GM23338 (cell line): ENCODE measurements at regions not wholly inside any gene's neighbourhood (a gene's known extent, or its start where the extent isn't known, plus 50 kb on each side); places are given as distances from the start of the nearest gene placed in this dataset.

Source experiments
- ATAC-seq: fragments of 200-7000 bp; cut with Tn5 transposase; 3 replicates; pipeline ENCODE4 v1.9.1; 2020
- DNase-seq: peaks from one replicate; pipeline ENCODE4 v3.0.0-alpha.2; 2015; ENCODE audit warnings: low spot score
- H2AFZ ChIP-seq: fragments of 200-600 bp; sonication (generic); 2 replicates; pipeline ENCODE4 v1.8.0; 2016; ENCODE audit warnings: antibody characterized with exemption, mild to moderate bottlenecking, moderate library complexity
- H3F3A ChIP-seq: fragments of 200-600 bp; sonication (generic); replicated peaks from 2 replicates; pipeline ENCODE4 v1.8.0; 2017; ENCODE audit warnings: antibody characterized with exemption, mixed run types, low read depth
- H3K27ac ChIP-seq: fragments of 200-600 bp; sonication (generic); 2 replicates; pipeline ENCODE4 v1.6.1; 2016; ENCODE audit warnings: low read depth
- H3K27me3 ChIP-seq: fragments of 200-600 bp; sonication (generic); 2 replicates; pipeline ENCODE4 v1.8.0; 2016; ENCODE audit warnings: mild to moderate bottlenecking, mixed run types, moderate library complexity; ENCODE audit not compliant: insufficient read depth
- H3K36me3 ChIP-seq: fragments of 200-600 bp; sonication (generic); 2 replicates; pipeline ENCODE4 v1.8.0; 2016; ENCODE audit warnings: mild to moderate bottlenecking; ENCODE audit not compliant: insufficient read depth
- H3K4me1 ChIP-seq: fragments of 200-600 bp; sonication (generic); 2 replicates; pipeline ENCODE4 v1.8.0; 2016; ENCODE audit warnings: mild to moderate bottlenecking, moderate library complexity; ENCODE audit not compliant: insufficient read depth
- H3K4me2 ChIP-seq: fragments of 200-600 bp; sonication (generic); 2 replicates; pipeline ENCODE4 v1.7.1; 2017; ENCODE audit warnings: mixed run types
- H3K4me3 ChIP-seq: fragments of 200-600 bp; sonication (generic); 2 replicates; pipeline ENCODE4 v1.6.1; 2016; ENCODE audit warnings: mixed run types
- H3K79me2 ChIP-seq: fragments of 200-600 bp; sonication (generic); replicated peaks from 2 replicates; pipeline ENCODE4 v1.8.0; 2017; ENCODE audit warnings: mild to moderate bottlenecking; ENCODE audit not compliant: insufficient read depth
- H3K9me2 ChIP-seq: fragments of 200-600 bp; sonication (generic); 2 replicates; pipeline ENCODE4 v1.8.0; 2017; ENCODE audit not compliant: insufficient read depth
- H4K20me1 ChIP-seq: fragments of 200-600 bp; sonication (generic); replicated peaks from 2 replicates; pipeline ENCODE4 v1.8.0; 2017; ENCODE audit warnings: mild to moderate bottlenecking; ENCODE audit not compliant: insufficient read depth
- H3K27ac Mint-ChIP-seq: 2 replicates; pipeline ENCODE4 v1.8.0; 2020; ENCODE audit warnings: inconsistent platforms, mild to moderate bottlenecking, moderate library complexity, mixed read lengths
- H3K27me3 Mint-ChIP-seq: 3 replicates; pipeline ENCODE4 v1.8.0; 2022; ENCODE audit warnings: low read depth, mild to moderate bottlenecking, moderate library complexity, mixed read lengths, inconsistent platforms; ENCODE audit not compliant: insufficient read depth, poor library complexity
- H3K36me3 Mint-ChIP-seq: 3 replicates; pipeline ENCODE4 v1.8.0; 2021; ENCODE audit warnings: low read depth, mild to moderate bottlenecking, inconsistent platforms, moderate library complexity, mixed read lengths
- H3K4me1 Mint-ChIP-seq: 3 replicates; pipeline ENCODE4 v1.8.0; 2020; ENCODE audit warnings: mild to moderate bottlenecking, inconsistent platforms, mixed read lengths
- H3K4me3 Mint-ChIP-seq: 3 replicates; pipeline ENCODE4 v1.8.0; 2021; ENCODE audit warnings: moderate library complexity, mild to moderate bottlenecking, inconsistent platforms, mixed read lengths
- H3K9me3 Mint-ChIP-seq: 3 replicates; pipeline ENCODE4 v1.8.0; 2020; ENCODE audit warnings: moderate library complexity, mild to moderate bottlenecking, inconsistent platforms, mixed read lengths
- CREB1 ChIP-seq: fragments of 250-450 bp; sonication (Bioruptor Pico); IDR thresholded peaks from 2 replicates; pipeline ENCODE4 v1.5.0; 2020; ENCODE audit warnings: low read depth, mild to moderate bottlenecking, moderate library complexity
- EZH2 ChIP-seq: fragments of 200-600 bp; sonication (generic); IDR thresholded peaks from one replicate; pipeline ENCODE4 v1.8.0; 2017; ENCODE audit warnings: antibody characterized with exemption, mild to moderate bottlenecking, low read depth; ENCODE audit not compliant: unreplicated experiment
- EZH2phosphoT487 ChIP-seq: fragments of 200-600 bp; sonication (generic); IDR thresholded peaks from one replicate; pipeline ENCODE4 v1.8.1; 2018; ENCODE audit warnings: antibody characterized with exemption; ENCODE audit not compliant: unreplicated experiment
- JUNB ChIP-seq: IDR thresholded peaks from one replicate; pipeline ENCODE4 v1.6.1; 2016; ENCODE audit warnings: antibody characterized with exemption; ENCODE audit not compliant: unreplicated experiment
- NANOG ChIP-seq: IDR thresholded peaks from 2 replicates; pipeline ENCODE4 v1.6.1; 2016; ENCODE audit warnings: antibody characterized with exemption, borderline replicate concordance
- POLR2AphosphoS5 ChIP-seq: IDR thresholded peaks from 2 replicates; pipeline ENCODE4 v1.6.1; 2016; ENCODE audit warnings: antibody characterized with exemption, low read depth
- STAT1 ChIP-seq: IDR thresholded peaks from one replicate; pipeline ENCODE4 v1.6.1; 2016; ENCODE audit warnings: antibody characterized with exemption; ENCODE audit not compliant: unreplicated experiment
- ZNF114 ChIP-seq: fragments of 250-450 bp; sonication (Bioruptor Pico); IDR thresholded peaks from 2 replicates; pipeline ENCODE4 v1.5.0; 2020; ENCODE audit warnings: mild to moderate bottlenecking, moderate library complexity
- ZNF331 ChIP-seq: fragments of 250-450 bp; sonication (Bioruptor Pico); IDR thresholded peaks from 2 replicates; pipeline ENCODE4 v1.5.0; 2020; ENCODE audit warnings: low read depth, mild to moderate bottlenecking, moderate library complexity
- TF ChIP-seq, protein P1 (sequence below): IDR thresholded peaks from 2 replicates; pipeline ENCODE4 v1.6.1; 2016; ENCODE audit warnings: antibody characterized with exemption
- TF ChIP-seq, protein P2 (sequence below): IDR thresholded peaks from one replicate; pipeline ENCODE4 v1.6.1; 2018; ENCODE audit warnings: antibody characterized with exemption; ENCODE audit not compliant: unreplicated experiment
- TF ChIP-seq, protein P3 (sequence below): fragments of 250-450 bp; sonication (Bioruptor Pico); IDR thresholded peaks from 2 replicates; pipeline ENCODE4 v1.5.0; 2020; ENCODE audit warnings: mild to moderate bottlenecking, moderate library complexity
- TF ChIP-seq, protein P4 (sequence below), 2 experiments: fragments of 200-600 bp in 1 of 2; sonication (generic) in 1 of 2; conservative IDR thresholded peaks; 2 replicates each; pipeline versions ENCODE4 v1.5.1 to v1.6.1; 2016 to 2017; ENCODE audit warnings: antibody characterized with exemption in 2 of 2, low read depth in 2 of 2, mild to moderate bottlenecking in 2 of 2, moderate library complexity in 1 of 2

DNA sequence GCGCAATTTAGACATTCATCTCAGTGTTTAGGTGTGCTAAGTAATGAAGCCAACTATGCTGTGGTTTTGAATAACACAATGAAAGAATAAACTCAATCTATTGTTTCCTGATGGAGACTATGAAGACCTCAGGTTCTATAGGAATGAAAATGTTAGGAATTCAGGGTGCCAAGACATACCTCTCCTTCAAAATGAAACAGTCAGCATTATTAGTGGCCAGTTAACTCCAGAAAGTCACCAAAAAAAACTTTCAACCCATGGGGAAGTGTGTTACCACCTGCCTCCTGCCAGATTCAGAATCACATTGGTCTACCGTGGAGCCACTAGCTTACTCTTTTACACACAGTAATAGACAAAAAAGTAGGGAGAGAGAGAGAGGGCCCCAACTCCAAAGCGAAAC is 352.9 kb downstream of the GABRG1 start:
- Histone ChIP-seq H3K4me1 (peaks cover 6% of the 10 kb centered on the region; the same call in 1 of the 2 replicates), H3K79me2 (no peaks in the 10 kb centered on the region), H2AFZ (no peak overlapping the region), H4K20me1 (no peaks in the 10 kb centered on the region), H3K4me2 (0 out of 2 replicates have a peak overlapping the region, but pooled peaks have one; percentile 20), H3F3A (no peaks in the 10 kb centered on the region), H3K4me3 (no peak overlapping the region), H3K27ac (no peak overlapping the region), H3K9me2 (no peaks in the 10 kb centered on the region), H3K27me3 (no peaks in the 10 kb centered on the region), H3K36me3 (no peaks in the 10 kb centered on the region)
- TF ChIP-seq STAT1 (no peak), ZNF114 (CRISPR knock-in tag) (no peak), ZNF331 (CRISPR knock-in tag) (no peak), JUNB (no peak), EZH2 (no peak), POLR2AphosphoS5 (no peak), EZH2phosphoT487 (no peak), NANOG (no peak), CREB1 (no peak)
- TF ChIP-seq, protein P1, sequence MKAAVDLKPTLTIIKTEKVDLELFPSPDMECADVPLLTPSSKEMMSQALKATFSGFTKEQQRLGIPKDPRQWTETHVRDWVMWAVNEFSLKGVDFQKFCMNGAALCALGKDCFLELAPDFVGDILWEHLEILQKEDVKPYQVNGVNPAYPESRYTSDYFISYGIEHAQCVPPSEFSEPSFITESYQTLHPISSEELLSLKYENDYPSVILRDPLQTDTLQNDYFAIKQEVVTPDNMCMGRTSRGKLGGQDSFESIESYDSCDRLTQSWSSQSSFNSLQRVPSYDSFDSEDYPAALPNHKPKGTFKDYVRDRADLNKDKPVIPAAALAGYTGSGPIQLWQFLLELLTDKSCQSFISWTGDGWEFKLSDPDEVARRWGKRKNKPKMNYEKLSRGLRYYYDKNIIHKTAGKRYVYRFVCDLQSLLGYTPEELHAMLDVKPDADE, result no peak
- TF ChIP-seq, protein P2, sequence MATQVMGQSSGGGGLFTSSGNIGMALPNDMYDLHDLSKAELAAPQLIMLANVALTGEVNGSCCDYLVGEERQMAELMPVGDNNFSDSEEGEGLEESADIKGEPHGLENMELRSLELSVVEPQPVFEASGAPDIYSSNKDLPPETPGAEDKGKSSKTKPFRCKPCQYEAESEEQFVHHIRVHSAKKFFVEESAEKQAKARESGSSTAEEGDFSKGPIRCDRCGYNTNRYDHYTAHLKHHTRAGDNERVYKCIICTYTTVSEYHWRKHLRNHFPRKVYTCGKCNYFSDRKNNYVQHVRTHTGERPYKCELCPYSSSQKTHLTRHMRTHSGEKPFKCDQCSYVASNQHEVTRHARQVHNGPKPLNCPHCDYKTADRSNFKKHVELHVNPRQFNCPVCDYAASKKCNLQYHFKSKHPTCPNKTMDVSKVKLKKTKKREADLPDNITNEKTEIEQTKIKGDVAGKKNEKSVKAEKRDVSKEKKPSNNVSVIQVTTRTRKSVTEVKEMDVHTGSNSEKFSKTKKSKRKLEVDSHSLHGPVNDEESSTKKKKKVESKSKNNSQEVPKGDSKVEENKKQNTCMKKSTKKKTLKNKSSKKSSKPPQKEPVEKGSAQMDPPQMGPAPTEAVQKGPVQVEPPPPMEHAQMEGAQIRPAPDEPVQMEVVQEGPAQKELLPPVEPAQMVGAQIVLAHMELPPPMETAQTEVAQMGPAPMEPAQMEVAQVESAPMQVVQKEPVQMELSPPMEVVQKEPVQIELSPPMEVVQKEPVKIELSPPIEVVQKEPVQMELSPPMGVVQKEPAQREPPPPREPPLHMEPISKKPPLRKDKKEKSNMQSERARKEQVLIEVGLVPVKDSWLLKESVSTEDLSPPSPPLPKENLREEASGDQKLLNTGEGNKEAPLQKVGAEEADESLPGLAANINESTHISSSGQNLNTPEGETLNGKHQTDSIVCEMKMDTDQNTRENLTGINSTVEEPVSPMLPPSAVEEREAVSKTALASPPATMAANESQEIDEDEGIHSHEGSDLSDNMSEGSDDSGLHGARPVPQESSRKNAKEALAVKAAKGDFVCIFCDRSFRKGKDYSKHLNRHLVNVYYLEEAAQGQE, result no peak
- TF ChIP-seq, protein P3, sequence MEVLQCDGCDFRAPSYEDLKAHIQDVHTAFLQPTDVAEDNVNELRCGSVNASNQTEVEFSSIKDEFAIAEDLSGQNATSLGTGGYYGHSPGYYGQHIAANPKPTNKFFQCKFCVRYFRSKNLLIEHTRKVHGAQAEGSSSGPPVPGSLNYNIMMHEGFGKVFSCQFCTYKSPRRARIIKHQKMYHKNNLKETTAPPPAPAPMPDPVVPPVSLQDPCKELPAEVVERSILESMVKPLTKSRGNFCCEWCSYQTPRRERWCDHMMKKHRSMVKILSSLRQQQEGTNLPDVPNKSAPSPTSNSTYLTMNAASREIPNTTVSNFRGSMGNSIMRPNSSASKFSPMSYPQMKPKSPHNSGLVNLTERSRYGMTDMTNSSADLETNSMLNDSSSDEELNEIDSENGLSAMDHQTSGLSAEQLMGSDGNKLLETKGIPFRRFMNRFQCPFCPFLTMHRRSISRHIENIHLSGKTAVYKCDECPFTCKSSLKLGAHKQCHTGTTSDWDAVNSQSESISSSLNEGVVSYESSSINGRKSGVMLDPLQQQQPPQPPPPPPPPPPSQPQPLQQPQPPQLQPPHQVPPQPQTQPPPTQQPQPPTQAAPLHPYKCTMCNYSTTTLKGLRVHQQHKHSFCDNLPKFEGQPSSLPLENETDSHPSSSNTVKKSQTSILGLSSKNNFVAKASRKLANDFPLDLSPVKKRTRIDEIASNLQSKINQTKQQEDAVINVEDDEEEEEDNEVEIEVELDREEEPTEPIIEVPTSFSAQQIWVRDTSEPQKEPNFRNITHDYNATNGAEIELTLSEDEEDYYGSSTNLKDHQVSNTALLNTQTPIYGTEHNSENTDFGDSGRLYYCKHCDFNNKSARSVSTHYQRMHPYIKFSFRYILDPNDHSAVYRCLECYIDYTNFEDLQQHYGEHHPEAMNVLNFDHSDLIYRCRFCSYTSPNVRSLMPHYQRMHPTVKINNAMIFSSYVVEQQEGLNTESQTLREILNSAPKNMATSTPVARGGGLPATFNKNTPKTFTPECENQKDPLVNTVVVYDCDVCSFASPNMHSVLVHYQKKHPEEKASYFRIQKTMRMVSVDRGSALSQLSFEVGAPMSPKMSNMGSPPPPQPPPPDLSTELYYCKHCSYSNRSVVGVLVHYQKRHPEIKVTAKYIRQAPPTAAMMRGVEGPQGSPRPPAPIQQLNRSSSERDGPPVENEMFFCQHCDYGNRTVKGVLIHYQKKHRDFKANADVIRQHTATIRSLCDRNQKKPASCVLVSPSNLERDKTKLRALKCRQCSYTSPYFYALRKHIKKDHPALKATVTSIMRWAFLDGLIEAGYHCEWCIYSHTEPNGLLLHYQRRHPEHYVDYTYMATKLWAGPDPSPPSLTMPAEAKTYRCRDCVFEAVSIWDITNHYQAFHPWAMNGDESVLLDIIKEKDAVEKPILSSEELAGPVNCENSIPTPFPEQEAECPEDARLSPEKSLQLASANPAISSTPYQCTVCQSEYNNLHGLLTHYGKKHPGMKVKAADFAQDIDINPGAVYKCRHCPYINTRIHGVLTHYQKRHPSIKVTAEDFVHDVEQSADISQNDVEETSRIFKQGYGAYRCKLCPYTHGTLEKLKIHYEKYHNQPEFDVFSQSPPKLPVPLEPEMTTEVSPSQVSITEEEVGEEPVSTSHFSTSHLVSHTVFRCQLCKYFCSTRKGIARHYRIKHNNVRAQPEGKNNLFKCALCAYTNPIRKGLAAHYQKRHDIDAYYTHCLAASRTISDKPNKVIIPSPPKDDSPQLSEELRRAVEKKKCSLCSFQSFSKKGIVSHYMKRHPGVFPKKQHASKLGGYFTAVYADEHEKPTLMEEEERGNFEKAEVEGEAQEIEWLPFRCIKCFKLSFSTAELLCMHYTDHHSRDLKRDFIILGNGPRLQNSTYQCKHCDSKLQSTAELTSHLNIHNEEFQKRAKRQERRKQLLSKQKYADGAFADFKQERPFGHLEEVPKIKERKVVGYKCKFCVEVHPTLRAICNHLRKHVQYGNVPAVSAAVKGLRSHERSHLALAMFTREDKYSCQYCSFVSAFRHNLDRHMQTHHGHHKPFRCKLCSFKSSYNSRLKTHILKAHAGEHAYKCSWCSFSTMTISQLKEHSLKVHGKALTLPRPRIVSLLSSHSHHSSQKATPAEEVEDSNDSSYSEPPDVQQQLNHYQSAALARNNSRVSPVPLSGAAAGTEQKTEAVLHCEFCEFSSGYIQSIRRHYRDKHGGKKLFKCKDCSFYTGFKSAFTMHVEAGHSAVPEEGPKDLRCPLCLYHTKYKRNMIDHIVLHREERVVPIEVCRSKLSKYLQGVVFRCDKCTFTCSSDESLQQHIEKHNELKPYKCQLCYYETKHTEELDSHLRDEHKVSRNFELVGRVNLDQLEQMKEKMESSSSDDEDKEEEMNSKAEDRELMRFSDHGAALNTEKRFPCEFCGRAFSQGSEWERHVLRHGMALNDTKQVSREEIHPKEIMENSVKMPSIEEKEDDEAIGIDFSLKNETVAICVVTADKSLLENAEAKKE (CRISPR knock-in tag), result no peak
- TF ChIP-seq, protein P4, sequence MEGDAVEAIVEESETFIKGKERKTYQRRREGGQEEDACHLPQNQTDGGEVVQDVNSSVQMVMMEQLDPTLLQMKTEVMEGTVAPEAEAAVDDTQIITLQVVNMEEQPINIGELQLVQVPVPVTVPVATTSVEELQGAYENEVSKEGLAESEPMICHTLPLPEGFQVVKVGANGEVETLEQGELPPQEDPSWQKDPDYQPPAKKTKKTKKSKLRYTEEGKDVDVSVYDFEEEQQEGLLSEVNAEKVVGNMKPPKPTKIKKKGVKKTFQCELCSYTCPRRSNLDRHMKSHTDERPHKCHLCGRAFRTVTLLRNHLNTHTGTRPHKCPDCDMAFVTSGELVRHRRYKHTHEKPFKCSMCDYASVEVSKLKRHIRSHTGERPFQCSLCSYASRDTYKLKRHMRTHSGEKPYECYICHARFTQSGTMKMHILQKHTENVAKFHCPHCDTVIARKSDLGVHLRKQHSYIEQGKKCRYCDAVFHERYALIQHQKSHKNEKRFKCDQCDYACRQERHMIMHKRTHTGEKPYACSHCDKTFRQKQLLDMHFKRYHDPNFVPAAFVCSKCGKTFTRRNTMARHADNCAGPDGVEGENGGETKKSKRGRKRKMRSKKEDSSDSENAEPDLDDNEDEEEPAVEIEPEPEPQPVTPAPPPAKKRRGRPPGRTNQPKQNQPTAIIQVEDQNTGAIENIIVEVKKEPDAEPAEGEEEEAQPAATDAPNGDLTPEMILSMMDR (conservative IDR thresholded peaks at IDR 0.05; ENCODE audit: low read depth in 2 of 2), result no peak
- Mint-ChIP-seq H3K27ac (no peak overlapping the region), H3K27me3 (peaks cover 2% of the 10 kb centered on the region), H3K4me3 (no peak overlapping the region), H3K4me1 (no peaks in the 10 kb centered on the region), H3K9me3 (peaks cover 55% of the 10 kb centered on the region), H3K36me3 (no peaks in the 10 kb centered on the region)
- DNase-seq (peak; percentile 4), ATAC-seq (no peak)
